GM12878 (cell line): ENCODE measurements at regions not wholly inside any gene's neighbourhood (a gene's known extent, or its start where the extent isn't known, plus 50 kb on each side); places are given as distances from the start of the nearest gene placed in this dataset.

Experiments
- CTCF ChIP-seq, 3 experiments: IDR thresholded peaks in 2 of 3; conservative IDR thresholded peaks in 1 of 3; 2 replicates each; pipeline ENCODE4 v1.5.1; 2011; ENCODE audit warnings: low read depth in 3 of 3, low read length in 3 of 3, mild to moderate bottlenecking in 3 of 3, control low read depth in 2 of 3, moderate library complexity in 2 of 3, inconsistent platforms in 1 of 3, mixed read lengths in 1 of 3; ENCODE audit not compliant: control insufficient read depth in 2 of 3, insufficient read depth in 1 of 3; ENCODE audit errors: extremely low read depth in 1 of 3
- MAX ChIP-seq: IDR thresholded peaks from 2 replicates; pipeline ENCODE4 v1.6.1; 2012; ENCODE audit warnings: low read depth, low read length, improper control_type of control experiment
- MLLT1 ChIP-seq: fragments of 450-650 bp; IDR thresholded peaks from 2 replicates; pipeline ENCODE4 v1.6.1; 2016; ENCODE audit warnings: mild to moderate bottlenecking
- NKRF ChIP-seq: fragments of 450-650 bp; conservative IDR thresholded peaks from 2 replicates; pipeline ENCODE4 v1.6.1; 2017; ENCODE audit warnings: mild to moderate bottlenecking, moderate library complexity
- PAX8 ChIP-seq: fragments of 450-650 bp; IDR thresholded peaks from 2 replicates; pipeline ENCODE4 v1.6.1; 2017; ENCODE audit warnings: mild to moderate bottlenecking, moderate library complexity
- POLR2A ChIP-seq: IDR thresholded peaks from 2 replicates; pipeline ENCODE4 v1.6.1; 2011; ENCODE audit warnings: low read depth, mild to moderate bottlenecking, low read length
- TF ChIP-seq, protein P1 (sequence below): IDR thresholded peaks from 2 replicates; pipeline ENCODE4 v1.6.1; 2012; ENCODE audit warnings: low read depth, low read length, improper control_type of control experiment

DNA sequence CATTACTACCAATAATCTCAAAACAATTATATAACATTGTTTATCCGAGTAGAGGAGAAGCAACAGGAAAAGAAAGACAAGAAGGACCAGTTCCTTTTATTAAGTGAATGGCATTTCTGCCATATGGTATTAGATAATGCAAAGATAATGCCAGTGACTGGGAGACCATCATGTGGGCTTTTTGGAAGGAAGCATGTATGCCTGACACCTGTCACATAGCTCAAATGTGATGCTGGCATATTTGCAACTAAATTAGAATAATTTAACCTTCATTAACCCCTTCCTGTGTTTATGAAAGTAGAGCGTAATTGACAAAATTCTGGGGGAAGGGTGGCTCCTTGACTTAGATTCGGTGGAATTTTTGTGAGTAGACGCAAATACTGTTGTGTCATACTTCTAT is 733.0 kb downstream of the TUSC7 start:
- TF ChIP-seq POLR2A, result no peak
- TF ChIP-seq CTCF (IDR thresholded peaks at IDR 0.05 in 2 of 3, conservative IDR thresholded peaks at IDR 0.05 in 1 of 3; ENCODE audit: control insufficient read depth in 2 of 3, extremely low read depth in 1 of 3, insufficient read depth in 1 of 3, low read depth in 3 of 3, low read length in 3 of 3), result no peak
- TF ChIP-seq, protein P1, sequence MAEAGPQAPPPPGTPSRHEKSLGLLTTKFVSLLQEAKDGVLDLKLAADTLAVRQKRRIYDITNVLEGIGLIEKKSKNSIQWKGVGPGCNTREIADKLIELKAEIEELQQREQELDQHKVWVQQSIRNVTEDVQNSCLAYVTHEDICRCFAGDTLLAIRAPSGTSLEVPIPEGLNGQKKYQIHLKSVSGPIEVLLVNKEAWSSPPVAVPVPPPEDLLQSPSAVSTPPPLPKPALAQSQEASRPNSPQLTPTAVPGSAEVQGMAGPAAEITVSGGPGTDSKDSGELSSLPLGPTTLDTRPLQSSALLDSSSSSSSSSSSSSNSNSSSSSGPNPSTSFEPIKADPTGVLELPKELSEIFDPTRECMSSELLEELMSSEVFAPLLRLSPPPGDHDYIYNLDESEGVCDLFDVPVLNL, result no peak
- TF ChIP-seq MAX, result no peak
- TF ChIP-seq PAX8, result no peak
- TF ChIP-seq MLLT1, result no peak
- no peak for TF ChIP-seq NKRF
